CD4-positive, alpha-beta T cell (primary cell): ENCODE measurements at regions not wholly inside any gene's neighbourhood (a gene's known extent, or its start where the extent isn't known, plus 50 kb on each side); places are given as distances from the start of the nearest gene placed in this dataset.
"Not testable (repeated sequence)": the region's sequence is repeated elsewhere in the genome, so short reads cannot be mapped to it uniquely, and the experiment has no call there.

Experiments used
- ATAC-seq: fragments of 200-7000 bp; cut with Tn5 transposase; one replicate; pipeline ENCODE4 v1.10.0; 2022; ENCODE audit warnings: mild to moderate bottlenecking; ENCODE audit not compliant: poor library complexity
- CTCF ChIA-PET: fragments of 350-600 bp; sonication (Branson Sonifier 250); formaldehyde crosslinking; loops from one replicate; lab custom pipeline; 2021; ENCODE audit warnings: antibody characterized with exemption, inconsistent platforms; lab: Charles Lee
- POLR2A ChIA-PET: fragments of 350-600 bp; sonication (Branson Sonifier 250); formaldehyde crosslinking; loops from one replicate; lab custom pipeline; 2021; ENCODE audit warnings: antibody characterized with exemption, inconsistent platforms; lab: Charles Lee
- DNase-seq, 14 experiments: peaks; one replicate each; pipeline ENCODE4 v3.0.0-alpha.2; 2013 to 2020; ENCODE audit warnings: mixed read lengths in 2 of 14
- H3K27ac ChIP-seq, 2 donors: one replicate each; pipeline versions ENCODE4 v1.5.1 to v1.7.0; 2013; ENCODE audit warnings: low read length in 2 of 2, low read depth in 1 of 2, mild to moderate bottlenecking in 1 of 2
- H3K27me3 ChIP-seq, 2 experiments: 1 replicate in 1 of 2; 2 replicates in 1 of 2; pipeline versions ENCODE4 v1.6.1 to v1.7.0; 2013; ENCODE audit warnings: low read length in 2 of 2, control low read depth in 1 of 2, mild to moderate bottlenecking in 1 of 2, moderate library complexity in 1 of 2; ENCODE audit not compliant: insufficient read depth in 2 of 2, control insufficient read depth in 1 of 2
- H3K36me3 ChIP-seq: one replicate; pipeline ENCODE4 v1.6.1; 2013; ENCODE audit warnings: low read length, control low read depth; ENCODE audit not compliant: insufficient read depth
- H3K4me1 ChIP-seq: one replicate; pipeline ENCODE4 v1.6.1; 2013; ENCODE audit warnings: low read length, control low read depth; ENCODE audit not compliant: insufficient read depth
- H3K4me3 ChIP-seq: one replicate; pipeline ENCODE4 v1.5.1; 2013; ENCODE audit warnings: mild to moderate bottlenecking, low read length, moderate library complexity
- H3K9me3 ChIP-seq, 2 experiments: 1 replicate in 1 of 2; 2 replicates in 1 of 2; pipeline versions ENCODE4 v1.6.1 to v1.7.0; 2013; ENCODE audit warnings: low read length in 2 of 2, mild to moderate bottlenecking in 2 of 2, control low read depth in 1 of 2, moderate library complexity in 1 of 2; ENCODE audit not compliant: control insufficient read depth in 1 of 2, insufficient read depth in 1 of 2
- H3K27ac Mint-ChIP-seq: one replicate; pipeline ENCODE4 v1.8.0; 2020; ENCODE audit warnings: mixed read lengths
- H3K27me3 Mint-ChIP-seq: one replicate; pipeline ENCODE4 v1.8.0; 2021; ENCODE audit warnings: mixed read lengths
- H3K36me3 Mint-ChIP-seq: one replicate; pipeline ENCODE4 v1.8.0; 2021; ENCODE audit warnings: low read depth, mixed read lengths
- H3K4me1 Mint-ChIP-seq: one replicate; pipeline ENCODE4 v1.8.0; 2021; ENCODE audit warnings: low read depth, mixed read lengths
- H3K4me3 Mint-ChIP-seq: one replicate; pipeline ENCODE4 v1.8.0; 2020; ENCODE audit warnings: mild to moderate bottlenecking, mixed read lengths
- H3K9me3 Mint-ChIP-seq: one replicate; pipeline ENCODE4 v1.8.0; 2020; ENCODE audit warnings: mixed read lengths
- intact Hi-C, 2 experiments: fragments of 100-400 bp; cut with DNase I in 1 of 2; cut with micrococcal nuclease in 1 of 2; formaldehyde crosslinking; loops; one replicate each; pipeline versions ENCODE4 v1.15.1 to v1.9.0; 2023 to 2025; cut with DNase I, micrococcal nuclease
- TF ChIP-seq, protein P1 (sequence below): fragments of 200-600 bp; IDR thresholded peaks from one replicate; pipeline ENCODE4 v1.8.0; 2022; ENCODE audit warnings: antibody characterized with exemption, mild to moderate bottlenecking

DNA sequence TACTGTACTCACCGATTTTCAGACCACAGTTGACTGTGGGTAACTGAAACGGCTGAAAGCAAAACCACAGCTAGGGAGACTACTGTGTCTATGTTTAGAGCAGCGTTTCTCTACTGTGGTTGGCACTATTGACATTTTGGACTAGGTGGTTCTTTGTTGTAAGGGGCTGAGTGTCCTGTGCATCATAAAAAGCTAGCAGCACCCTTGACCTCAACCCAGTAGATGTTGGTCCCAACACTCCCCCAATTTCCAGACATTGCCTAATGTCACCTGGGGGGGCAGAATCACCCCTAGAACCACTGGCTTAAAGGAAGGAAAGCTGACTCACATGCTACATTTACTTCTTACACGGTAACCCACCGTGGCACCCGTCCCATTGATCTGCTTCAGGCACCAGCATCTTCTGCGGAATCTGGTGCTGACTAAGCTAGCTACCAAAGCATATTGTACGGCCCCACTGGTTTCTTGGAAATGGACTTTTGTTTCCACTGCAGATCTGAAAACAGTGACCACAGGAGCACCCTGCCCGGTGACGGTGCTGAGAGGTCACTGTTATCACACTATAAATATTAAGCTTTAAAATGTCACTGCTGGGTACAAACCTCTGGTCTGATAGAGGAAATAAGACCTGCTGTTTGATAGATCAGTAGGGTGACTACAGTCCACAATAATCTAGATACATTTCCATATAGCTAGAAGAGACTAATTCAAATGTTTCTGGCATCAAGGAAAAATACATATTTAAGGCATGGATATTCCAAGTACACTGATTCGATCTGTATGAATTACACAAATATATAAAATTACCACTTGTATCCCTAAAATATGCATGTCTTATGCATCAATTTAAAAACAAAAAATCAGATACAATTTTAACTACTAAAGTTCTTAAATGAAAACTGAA, 151.4 kb downstream of the HSD17B3 start:
- ATAC-seq (peak; percentile 62), DNase-seq (peak in 11 of 14 experiments; percentile 4 to 59 (median 23))
- H3K4me1 Mint-ChIP-seq = peaks cover 24% of the 10 kb centered on the region
- intact Hi-C loops = loop anchor here in 1 of 2 experiments (10.0 kb wide), 1 partner anchor 136 kb away; no protein-coding TSS in a partner anchor
- peaks cover 17% of the 10 kb centered on the region for H3K4me1 ChIP-seq
- H3K9me3 Mint-ChIP-seq = no peaks in the 10 kb centered on the region
- no peaks in the 10 kb centered on the region for H3K36me3 Mint-ChIP-seq
- peak overlapping the region; percentile 18 for H3K4me3 Mint-ChIP-seq
- peaks cover 0 to 4% of the 10 kb centered on the region in 2 experiments for H3K27me3 ChIP-seq
- no peak overlapping the region for H3K27ac ChIP-seq
- peaks cover 25% of the 10 kb centered on the region for H3K27me3 Mint-ChIP-seq
- POLR2A ChIA-PET = no interaction called here
- no peaks in the 10 kb centered on the region for H3K36me3 ChIP-seq
- TF ChIP-seq, protein P1, sequence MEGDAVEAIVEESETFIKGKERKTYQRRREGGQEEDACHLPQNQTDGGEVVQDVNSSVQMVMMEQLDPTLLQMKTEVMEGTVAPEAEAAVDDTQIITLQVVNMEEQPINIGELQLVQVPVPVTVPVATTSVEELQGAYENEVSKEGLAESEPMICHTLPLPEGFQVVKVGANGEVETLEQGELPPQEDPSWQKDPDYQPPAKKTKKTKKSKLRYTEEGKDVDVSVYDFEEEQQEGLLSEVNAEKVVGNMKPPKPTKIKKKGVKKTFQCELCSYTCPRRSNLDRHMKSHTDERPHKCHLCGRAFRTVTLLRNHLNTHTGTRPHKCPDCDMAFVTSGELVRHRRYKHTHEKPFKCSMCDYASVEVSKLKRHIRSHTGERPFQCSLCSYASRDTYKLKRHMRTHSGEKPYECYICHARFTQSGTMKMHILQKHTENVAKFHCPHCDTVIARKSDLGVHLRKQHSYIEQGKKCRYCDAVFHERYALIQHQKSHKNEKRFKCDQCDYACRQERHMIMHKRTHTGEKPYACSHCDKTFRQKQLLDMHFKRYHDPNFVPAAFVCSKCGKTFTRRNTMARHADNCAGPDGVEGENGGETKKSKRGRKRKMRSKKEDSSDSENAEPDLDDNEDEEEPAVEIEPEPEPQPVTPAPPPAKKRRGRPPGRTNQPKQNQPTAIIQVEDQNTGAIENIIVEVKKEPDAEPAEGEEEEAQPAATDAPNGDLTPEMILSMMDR = no peak
- CTCF ChIA-PET = no interaction called here
- H3K4me3 ChIP-seq = no peak overlapping the region
- no peak overlapping the region for H3K27ac Mint-ChIP-seq
- no peaks in the 10 kb centered on the region for H3K9me3 ChIP-seq

DNA sequence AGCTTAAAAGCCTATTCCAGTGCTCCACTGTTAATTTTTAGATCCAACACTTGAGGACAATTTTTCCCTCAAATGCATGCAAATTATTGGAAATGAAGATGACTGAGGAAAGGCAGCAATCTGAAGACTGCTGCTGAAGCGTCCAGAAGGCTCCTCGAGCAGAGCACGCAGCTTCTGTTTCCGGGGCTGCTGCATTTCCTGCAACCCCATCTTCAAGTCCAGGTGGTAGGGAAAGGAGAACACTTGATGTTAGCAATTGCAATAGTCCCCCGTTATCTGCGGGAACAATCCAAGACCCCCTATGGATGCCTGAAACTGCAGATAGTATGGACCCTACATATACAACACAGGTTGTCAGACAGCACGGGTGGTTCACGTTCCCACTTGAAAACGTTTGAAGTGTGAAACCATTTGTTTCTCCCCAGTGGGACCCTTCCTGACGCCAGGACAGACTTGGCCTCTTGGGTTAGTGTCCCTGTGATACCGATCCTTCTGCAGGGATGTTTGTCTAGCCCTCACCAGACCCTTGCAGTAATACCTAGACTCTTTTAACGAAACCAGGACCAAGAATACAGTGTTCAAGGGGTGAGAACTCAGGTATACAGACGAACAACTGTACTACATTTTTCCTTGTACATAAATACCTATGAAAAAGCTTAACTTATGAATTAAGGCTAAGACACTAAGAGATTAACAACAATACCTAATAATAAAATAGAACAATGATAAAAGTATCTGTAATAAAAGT, 152.3 kb downstream of the HSD17B3 start:
- TF ChIP-seq, protein P1 = no peak
- Mint-ChIP-seq H3K36me3 (no peaks in the 10 kb centered on the region), H3K27me3 (peaks cover 28% of the 10 kb centered on the region), H3K4me1 (peaks cover 24% of the 10 kb centered on the region), H3K9me3 (no peaks in the 10 kb centered on the region), H3K27ac (no peak overlapping the region), H3K4me3 (peak overlapping the region; percentile 82)
- Histone ChIP-seq H3K36me3 (no peaks in the 10 kb centered on the region), H3K27me3 (peaks cover 0 to 4% of the 10 kb centered on the region in 2 experiments), H3K4me1 (peaks cover 17% of the 10 kb centered on the region), H3K4me3 (peak overlapping the region; percentile 36), H3K9me3 (no peaks in the 10 kb centered on the region), H3K27ac (no peak overlapping the region)
- ATAC-seq (no peak), DNase-seq (peak in 3 of 14 experiments; percentile 10 to 20 (median 16))
- intact Hi-C loops = loop anchor here in 1 of 2 experiments (10.0 kb wide), 1 partner anchor 135 kb away; no protein-coding TSS in a partner anchor
- POLR2A ChIA-PET = no interaction called here
- CTCF ChIA-PET = no interaction called here

DNA sequence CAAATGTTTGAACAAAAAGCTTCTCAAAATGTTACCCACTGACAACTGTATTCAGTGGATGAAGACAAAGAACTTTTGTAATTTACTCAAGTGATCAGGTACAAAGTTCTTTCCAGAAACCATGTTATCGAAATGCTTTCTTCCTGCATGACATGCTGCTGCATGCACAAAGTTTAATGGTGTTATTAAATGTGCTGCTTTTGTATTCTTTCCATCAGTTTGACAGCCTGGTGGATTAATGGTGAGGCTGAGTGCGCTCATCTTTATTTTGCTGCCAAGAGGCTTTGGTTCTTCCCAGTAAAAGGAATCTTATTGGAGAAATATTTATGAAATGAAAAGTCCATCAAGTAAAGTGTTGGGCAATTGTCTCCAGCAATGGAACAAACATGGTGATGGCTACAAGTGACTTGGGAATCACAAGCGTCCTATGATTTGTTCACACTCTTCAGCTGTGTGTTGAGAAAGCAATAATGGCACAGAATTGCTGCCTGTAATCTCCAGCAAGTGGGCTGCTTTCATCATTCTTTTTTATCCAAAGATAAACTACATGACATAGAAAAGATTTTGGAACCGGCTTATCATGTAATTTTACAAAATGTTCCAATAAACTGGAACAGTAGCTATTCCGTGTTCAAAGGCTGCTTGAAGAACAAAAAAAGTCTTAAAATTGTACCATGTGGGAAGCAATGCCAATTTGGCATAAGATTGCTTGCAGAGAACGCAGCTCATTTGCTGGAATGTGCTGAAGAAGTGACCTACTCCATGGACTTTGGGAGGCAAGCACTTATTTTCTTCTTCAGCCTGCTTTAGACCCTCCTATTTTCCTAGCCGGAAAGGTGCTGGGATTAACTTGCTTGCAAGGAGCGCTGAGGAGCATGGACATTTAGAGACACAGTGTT, 153.1 kb downstream of the HSD17B3 start:
- Histone ChIP-seq H3K9me3 (no peaks in the 10 kb centered on the region), H3K4me1 (peaks cover 17% of the 10 kb centered on the region), H3K36me3 (no peaks in the 10 kb centered on the region), H3K4me3 (no peak overlapping the region), H3K27me3 (peaks cover 0 to 8% of the 10 kb centered on the region in 2 experiments), H3K27ac (no peak overlapping the region)
- TF ChIP-seq, protein P1 = no peak
- intact Hi-C loops = no loop called here
- Mint-ChIP-seq H3K9me3 (no peaks in the 10 kb centered on the region), H3K4me1 (peaks cover 24% of the 10 kb centered on the region), H3K27ac (no peak overlapping the region), H3K36me3 (no peaks in the 10 kb centered on the region), H3K4me3 (peak overlapping the region; percentile 82), H3K27me3 (peaks cover 34% of the 10 kb centered on the region)
- no peak for ATAC-seq
- POLR2A ChIA-PET = no interaction called here
- CTCF ChIA-PET = no interaction called here
- no peak for DNase-seq

DNA sequence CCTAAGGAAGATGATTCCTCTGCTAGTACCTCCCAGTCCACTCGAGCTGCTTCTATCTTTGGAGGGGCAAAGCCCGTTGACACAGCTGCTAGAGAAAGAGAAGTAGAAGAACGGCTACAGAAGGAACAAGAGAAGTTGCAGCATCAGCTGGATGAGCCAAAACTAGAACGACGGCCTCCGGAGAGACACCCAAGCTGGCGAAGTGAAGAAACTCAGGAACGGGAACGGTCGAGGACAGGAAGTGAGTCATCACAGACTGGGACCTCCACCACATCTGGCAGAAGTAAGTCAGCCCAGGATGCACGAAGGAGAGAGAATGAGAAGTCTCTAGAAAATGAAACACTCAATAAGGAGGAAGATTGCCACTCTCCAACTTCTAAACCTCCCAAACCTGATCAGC, 154.9 kb downstream of the HSD17B3 start:
- DNase-seq = peak in 2 of 14 experiments; percentile 6 to 28
- H3K4me3 ChIP-seq, H3K9me3 ChIP-seq, CTCF ChIA-PET, H3K36me3 ChIP-seq, H3K9me3 Mint-ChIP-seq, ATAC-seq, POLR2A ChIA-PET, intact Hi-C loops, H3K4me3 Mint-ChIP-seq, H3K36me3 Mint-ChIP-seq, H3K27me3 ChIP-seq, H3K27ac Mint-ChIP-seq, H3K27ac ChIP-seq: not testable (repeated sequence)
- Mint-ChIP-seq H3K4me1 (peaks cover 24% of the 10 kb centered on the region), H3K27me3 (peaks cover 34% of the 10 kb centered on the region)
- H3K4me1 ChIP-seq = peaks cover 17% of the 10 kb centered on the region
